HCT116 (cell line): ENCODE measurements at regions not wholly inside any gene's neighbourhood (a gene's known extent, or its start where the extent isn't known, plus 50 kb on each side); places are given as distances from the start of the nearest gene placed in this dataset.

Source experiments
- ATAC-seq: fragments of 200-7000 bp; cut with Tn5 transposase; 2 replicates; pipeline ENCODE4 v1.9.1; 2020; ENCODE audit warnings: mild to moderate bottlenecking, moderate library complexity
- BruUV-seq: library from RNA; stranded (reverse); fragments of 400-500 nt; replicated peaks from 2 replicates; lab custom pipeline; 2021; lab: Mats Ljungman, UMichigan
- CTCF ChIA-PET: fragments of 300-600 bp; sonication (Branson Sonifier 250); formaldehyde crosslinking; loops from one replicate; lab custom pipeline; 2021; ENCODE audit warnings: antibody characterized with exemption; lab: Charles Lee
- POLR2A ChIA-PET: fragments of 300-600, 350-600 bp; sonication (Branson Sonifier 250); formaldehyde crosslinking; loops from one replicate; lab custom pipeline; 2021; ENCODE audit warnings: antibody characterized with exemption; lab: Charles Lee
- RAD21 ChIA-PET, 2 experiments: fragments of 300-600 bp; sonication (Branson Sonifier 250); formaldehyde crosslinking; loops; one replicate each; lab custom pipeline; 2023; ENCODE audit warnings: low total read pairs in 2 of 2; ENCODE audit not compliant: uncharacterized antibody in 2 of 2, unreplicated experiment in 2 of 2, low non-redundant PET in 1 of 2; lab: Charles Lee
- DNase-seq: peaks from one replicate; pipeline ENCODE4 v3.0.0-alpha.2; 2010; ENCODE audit warnings: low read depth, low spot score
- H2AFZ ChIP-seq: fragments of 200-600 bp; shearing (Covaris generic), sonication (generic); 2 replicates; pipeline ENCODE4 v1.6.1; 2017; ENCODE audit warnings: low read depth, mixed run types, mixed read lengths, antibody characterized with exemption, low read length; ENCODE audit not compliant: poor library complexity, severe bottlenecking
- H3K27ac ChIP-seq: 2 replicates; pipeline ENCODE4 v1.5.1; 2012; ENCODE audit warnings: low read depth, low read length
- H3K27me3 ChIP-seq: fragments of 200-600 bp; sonication (generic); 2 replicates; pipeline ENCODE4 v1.6.1; 2016; ENCODE audit warnings: mixed run types, low read length, mixed read lengths; ENCODE audit not compliant: insufficient read depth
- H3K36me3 ChIP-seq, 2 experiments: fragments of 200-500 bp in 1 of 2; fragments of 200-600 bp in 1 of 2; sonication (Bioruptor generic) in 1 of 2; sonication (generic) in 1 of 2; 2 replicates each; pipeline versions ENCODE4 v1.5.1 to v1.6.1; 2014 to 2016; ENCODE audit warnings: low read length in 2 of 2, inconsistent platforms in 1 of 2, mixed read lengths in 1 of 2, mixed run types in 1 of 2; ENCODE audit not compliant: insufficient read depth in 2 of 2, control insufficient read depth in 1 of 2
- H3K4me1 ChIP-seq, 2 experiments: fragments of 200-600 bp in 1 of 2; sonication (generic) in 1 of 2; 2 replicates each; pipeline versions ENCODE4 v1.5.1 to v1.6.1; 2012 to 2017; ENCODE audit warnings: low read length in 2 of 2, inconsistent platforms in 1 of 2, mild to moderate bottlenecking in 1 of 2, mixed read lengths in 1 of 2, mixed run types in 1 of 2, moderate library complexity in 1 of 2; ENCODE audit not compliant: insufficient read depth in 2 of 2, control insufficient read depth in 1 of 2
- H3K4me2 ChIP-seq: fragments of 200-600 bp; sonication (generic); 2 replicates; pipeline ENCODE4 v1.6.1; 2017; ENCODE audit warnings: mixed run types, low read length, mixed read lengths
- H3K4me3 ChIP-seq, 2 experiments: fragments of 200-600 bp in 1 of 2; sonication (generic) in 1 of 2; replicated peaks in 1 of 2; 2 replicates each; pipeline ENCODE4 v1.5.1; 2011 to 2016; ENCODE audit warnings: low read length in 2 of 2, control low read depth in 1 of 2, low read depth in 1 of 2, mild to moderate bottlenecking in 1 of 2, mixed read lengths in 1 of 2, mixed run types in 1 of 2
- H3K79me2 ChIP-seq: fragments of 200-600 bp; sonication (generic); 2 replicates; pipeline ENCODE4 v1.6.1; 2017; ENCODE audit warnings: mild to moderate bottlenecking, mixed run types, low read length, moderate library complexity, mixed read lengths; ENCODE audit not compliant: insufficient read depth
- H3K9ac ChIP-seq: fragments of 200-600 bp; sonication (generic); 2 replicates; pipeline ENCODE4 v1.6.1; 2016; ENCODE audit warnings: low read length, mixed read lengths
- H3K9me2 ChIP-seq: fragments of 200-600 bp; sonication (generic), shearing (Covaris generic); 2 replicates; pipeline ENCODE4 v1.6.1; 2017; ENCODE audit warnings: mixed run types, mild to moderate bottlenecking, moderate library complexity; ENCODE audit not compliant: insufficient read depth
- H3K9me3 ChIP-seq, 2 experiments: fragments of 200-500 bp in 1 of 2; fragments of 200-600 bp in 1 of 2; sonication (Bioruptor generic) in 1 of 2; sonication (generic) in 1 of 2; 2 replicates each; pipeline ENCODE4 v1.6.1; 2014 to 2017; ENCODE audit warnings: low read length in 2 of 2, mixed read lengths in 2 of 2, inconsistent platforms in 1 of 2, low read depth in 1 of 2, mild to moderate bottlenecking in 1 of 2, mixed run types in 1 of 2, moderate library complexity in 1 of 2; ENCODE audit not compliant: control insufficient read depth in 1 of 2, insufficient read depth in 1 of 2
- H4K20me1 ChIP-seq: fragments of 200-600 bp; sonication (generic), shearing (Covaris generic); 2 replicates; pipeline ENCODE4 v1.6.1; 2017; ENCODE audit warnings: mixed run types, mild to moderate bottlenecking, moderate library complexity; ENCODE audit not compliant: insufficient read depth
- CEBPB ChIP-seq: IDR thresholded peaks from 2 replicates; pipeline ENCODE4 v1.6.1; 2012; ENCODE audit warnings: low read depth
- CTCF ChIP-seq, 3 experiments: fragments of 200-600 bp in 1 of 3; sonication (generic) in 1 of 3; IDR thresholded peaks in 2 of 3; conservative IDR thresholded peaks in 1 of 3; 2 replicates each; pipeline ENCODE4 v1.5.1; 2012 to 2017; ENCODE audit warnings: low read depth in 2 of 3, low read length in 2 of 3, antibody characterized with exemption in 1 of 3, borderline replicate concordance in 1 of 3, control low read depth in 1 of 3, mild to moderate bottlenecking in 1 of 3, mixed read lengths in 1 of 3, mixed run types in 1 of 3, moderate library complexity in 1 of 3; ENCODE audit not compliant: insufficient read depth in 1 of 3
- EZH2phosphoT487 ChIP-seq: fragments of 200-600 bp; IDR thresholded peaks from 2 replicates; pipeline ENCODE4 v1.6.1; 2018; ENCODE audit warnings: antibody characterized with exemption, borderline replicate concordance
- FOSL1 ChIP-seq: IDR thresholded peaks from 2 replicates; pipeline ENCODE4 v1.6.1; 2012; ENCODE audit warnings: low read depth
- MAX ChIP-seq: IDR thresholded peaks from 2 replicates; pipeline ENCODE4 v1.6.1; 2012
- SIN3A ChIP-seq: IDR thresholded peaks from 2 replicates; pipeline ENCODE4 v1.6.1; 2012; ENCODE audit warnings: low read depth
- ZBTB33 ChIP-seq: IDR thresholded peaks from 2 replicates; pipeline ENCODE4 v1.6.1; 2011; ENCODE audit warnings: mild to moderate bottlenecking, low read length, moderate library complexity; ENCODE audit not compliant: insufficient replicate concordance; ENCODE audit errors: extremely low read depth
- ZNF274 ChIP-seq: fragments of 200-500 bp; sonication (Bioruptor generic); IDR thresholded peaks from 2 replicates; pipeline ENCODE4 v1.6.1; 2014; ENCODE audit warnings: mild to moderate bottlenecking, low read depth, low read length, inconsistent platforms
- intact Hi-C: fragments of 100-400 bp; cut with micrococcal nuclease; formaldehyde crosslinking; loops from 2 replicates; pipeline ENCODE4 v1.10.0; 2022

- no peak overlapping the region for H3K27ac ChIP-seq
- ATAC-seq (no peak), DNase-seq (no peak)
- POLR2A ChIA-PET, result no interaction called here
- no peaks in the 10 kb centered on the region for H3K4me1 ChIP-seq
- H3K27me3 ChIP-seq, result no peaks in the 10 kb centered on the region; the same call in none of the 2 replicates
- no peak overlapping the region for H3K4me3 ChIP-seq
- intact Hi-C loops, result no loop called here
- H4K20me1 ChIP-seq, result no peaks in the 10 kb centered on the region
- no peaks in the 10 kb centered on the region for H3K36me3 ChIP-seq
- H2AFZ ChIP-seq, result no peak overlapping the region
- TF ChIP-seq ZBTB33 (no peak), MAX (no peak), CEBPB (no peak), ZNF274 (no peak), EZH2phosphoT487 (no peak), SIN3A (no peak), CTCF (IDR thresholded peaks at IDR 0.05 in 2 of 3, conservative IDR thresholded peaks at IDR 0.05 in 1 of 3; ENCODE audit: borderline replicate concordance in 1 of 3, insufficient read depth in 1 of 3, low read depth in 2 of 3, low read length in 2 of 3) (no peak), FOSL1 (no peak)
- H3K9me3 ChIP-seq, result no peaks in the 10 kb centered on the region
- H3K4me2 ChIP-seq, result no peak overlapping the region
- RAD21 ChIA-PET, result no interaction called here
- H3K9ac ChIP-seq, result no peak overlapping the region
- no peaks in the 10 kb centered on the region for H3K9me2 ChIP-seq
- CTCF ChIA-PET, result no interaction called here
- no TSS peak for BruUV-seq
- no peaks in the 10 kb centered on the region for H3K79me2 ChIP-seq
Measured at GRCh38 chr7:4319280-4319679, 362.8 kb upstream of the FOXK1 start.
